Endothelial cell of umbilical vein (primary cell): ENCODE measurements at regions not wholly inside any gene's neighbourhood (a gene's known extent, or its start where the extent isn't known, plus 50 kb on each side); places are given as distances from the start of the nearest gene placed in this dataset.

Source experiments
- BruUV-seq: library from RNA; stranded (reverse); fragments of 400-500 nt; replicated peaks from 2 replicates; lab custom pipeline; 2021; lab: Mats Ljungman, UMichigan
- CTCF ChIA-PET: fragments of 300-600, 350-600 bp; sonication (Branson Sonifier 250); formaldehyde crosslinking; loops from one replicate; lab custom pipeline; 2021; ENCODE audit warnings: antibody characterized with exemption, inconsistent platforms; lab: Charles Lee
- POLR2A ChIA-PET: fragments of 300-600, 350-600 bp; sonication (Branson Sonifier 250); formaldehyde crosslinking; loops from one replicate; lab custom pipeline; 2021; ENCODE audit warnings: antibody characterized with exemption, inconsistent platforms; lab: Charles Lee
- DNase-seq: peaks from one replicate; pipeline ENCODE4 v3.0.0-alpha.2; 2011; ENCODE audit warnings: low read depth, low spot score
- FAIRE-seq: peaks from 2 replicates; lab custom pipeline; 2011; peaks lifted over from hg19 to GRCh38; lab: Jason Lieb, UNC
- H2AFZ ChIP-seq: 2 replicates; pipeline ENCODE4 v1.6.0; 2012; ENCODE audit warnings: low read depth, low read length, control low read depth, inconsistent platforms
- H3K27ac ChIP-seq: 2 replicates; pipeline ENCODE4 v1.5.1; 2011; ENCODE audit warnings: low read depth, mild to moderate bottlenecking, control low read depth, low read length, moderate library complexity; ENCODE audit not compliant: insufficient read depth
- H3K27me3 ChIP-seq, 2 experiments: 2 replicates each; pipeline versions ENCODE4 v1.6.0 to v1.6.1; 2011; ENCODE audit warnings: low read length in 2 of 2, mixed read lengths in 1 of 2; ENCODE audit not compliant: control insufficient read depth in 2 of 2, insufficient read depth in 2 of 2
- H3K36me3 ChIP-seq, 2 experiments: 2 replicates in 1 of 2; 3 replicates in 1 of 2; pipeline ENCODE4 v1.5.1; 2011; ENCODE audit warnings: low read length in 2 of 2, mild to moderate bottlenecking in 1 of 2, moderate library complexity in 1 of 2; ENCODE audit not compliant: control insufficient read depth in 2 of 2, insufficient read depth in 2 of 2; ENCODE audit errors: extremely low read depth in 1 of 2
- H3K4me1 ChIP-seq: 3 replicates; pipeline ENCODE4 v1.5.1; 2011; ENCODE audit warnings: mild to moderate bottlenecking, low read length; ENCODE audit not compliant: control insufficient read depth, insufficient read depth; ENCODE audit errors: extremely low read depth
- H3K4me2 ChIP-seq: 2 replicates; pipeline ENCODE4 v1.6.1; 2011; ENCODE audit warnings: low read length, control low read depth, mixed read lengths; ENCODE audit not compliant: insufficient read depth
- H3K4me3 ChIP-seq, 3 experiments: fragments of 200-600 bp in 1 of 3; sonication (generic), shearing (Covaris generic) in 1 of 3; replicated peaks in 1 of 3; 2 replicates each; pipeline ENCODE4 v1.5.1; 2011 to 2016; ENCODE audit warnings: control low read depth in 3 of 3, low read length in 3 of 3, mild to moderate bottlenecking in 2 of 3, inconsistent platforms in 1 of 3, low read depth in 1 of 3, moderate library complexity in 1 of 3; ENCODE audit not compliant: insufficient read depth in 1 of 3
- H3K79me2 ChIP-seq: 2 replicates; pipeline ENCODE4 v1.6.0; 2012; ENCODE audit warnings: low read length, inconsistent platforms; ENCODE audit not compliant: control insufficient read depth, insufficient read depth
- H3K9ac ChIP-seq: replicated peaks from 2 replicates; pipeline ENCODE3; 2011; ENCODE audit warnings: low read length, control low read depth; ENCODE audit not compliant: insufficient read depth; ENCODE audit errors: extremely low read depth
- H3K9me1 ChIP-seq: replicated peaks from 3 replicates; pipeline ENCODE4 v1.6.0; 2011; ENCODE audit warnings: mild to moderate bottlenecking, low read length; ENCODE audit not compliant: control insufficient read depth, insufficient read depth; ENCODE audit errors: extremely low read depth
- H3K9me3 ChIP-seq: replicated peaks from 2 replicates; pipeline ENCODE4 v1.5.1; 2012; ENCODE audit warnings: low read length, inconsistent platforms; ENCODE audit not compliant: control insufficient read depth, insufficient read depth
- H4K20me1 ChIP-seq: replicated peaks from 2 replicates; pipeline ENCODE3; 2011; ENCODE audit warnings: mild to moderate bottlenecking, low read length; ENCODE audit not compliant: control insufficient read depth, insufficient read depth; ENCODE audit errors: extremely low read depth
- CTCF ChIP-seq, 2 donors: IDR thresholded peaks; 1 replicate in 1 of 2; 2 replicates in 1 of 2; pipeline ENCODE4 v1.5.1; 2011; ENCODE audit warnings: low read length in 2 of 2, mild to moderate bottlenecking in 2 of 2, moderate library complexity in 2 of 2, control low read depth in 1 of 2, inconsistent platforms in 1 of 2, low read depth in 1 of 2; ENCODE audit not compliant: insufficient read depth in 1 of 2; ENCODE audit errors: extremely low read depth in 1 of 2
- EZH2 ChIP-seq: IDR thresholded peaks from 2 replicates; pipeline ENCODE4 v1.6.1; 2012; ENCODE audit warnings: borderline replicate concordance, low read depth, mild to moderate bottlenecking, moderate library complexity, low read length, inconsistent platforms; ENCODE audit not compliant: severe bottlenecking
- FOS ChIP-seq: IDR thresholded peaks from 2 replicates; pipeline ENCODE4 v1.6.1; 2011; ENCODE audit warnings: mild to moderate bottlenecking, low read length, moderate library complexity, borderline replicate concordance; ENCODE audit not compliant: insufficient read depth
- GATA2 ChIP-seq: IDR thresholded peaks from 2 replicates; pipeline ENCODE4 v1.7.0; 2011; ENCODE audit warnings: low read depth, mild to moderate bottlenecking, moderate library complexity, mixed read lengths, low read length; ENCODE audit not compliant: insufficient read length, insufficient read depth
- JUN ChIP-seq: IDR thresholded peaks from 2 replicates; pipeline ENCODE4 v1.6.1; 2011; ENCODE audit warnings: borderline replicate concordance, low read depth; ENCODE audit not compliant: insufficient read length, insufficient read depth
- MYC ChIP-seq: IDR thresholded peaks from one replicate; pipeline ENCODE4 v1.6.1; 2011; ENCODE audit warnings: mild to moderate bottlenecking, low read depth, low read length
- POLR2A ChIP-seq: IDR thresholded peaks from 2 replicates; pipeline ENCODE4 v1.6.1; 2012; ENCODE audit warnings: low read depth, mild to moderate bottlenecking, control low read depth, low read length
- POLR2AphosphoS5 ChIP-seq: IDR thresholded peaks from 2 replicates; pipeline ENCODE4 v1.6.1; 2012; ENCODE audit warnings: low read depth, mild to moderate bottlenecking, control low read depth, low read length, moderate library complexity; ENCODE audit not compliant: insufficient read depth
- dilution Hi-C: fragments of 300-500 bp; cut with MboI; formaldehyde crosslinking; loops from one replicate; pipeline ENCODE4 v1.15.0; 2019; ENCODE audit warnings: low sequenced_read_pairs; ENCODE audit not compliant: extremely low pct_ligation_motif_present
- intact Hi-C: fragments of 100-400 bp; cut with micrococcal nuclease; formaldehyde crosslinking; loops from one replicate; pipeline ENCODE4 v1.10.0; 2022
- TF ChIP-seq, protein P1 (sequence below): IDR thresholded peaks from 2 replicates; pipeline ENCODE4 v1.6.1; 2011; ENCODE audit not compliant: insufficient read depth, insufficient read length

- Histone ChIP-seq H3K79me2 (no peaks in the 10 kb centered on the region), H3K9me3 (peaks cover 4% of the 10 kb centered on the region), H3K4me2 (no peak overlapping the region), H3K9me1 (no peaks in the 10 kb centered on the region), H2AFZ (no peak overlapping the region), H3K4me1 (no peaks in the 10 kb centered on the region), H3K36me3 (no peaks in the 10 kb centered on the region), H3K9ac (no peak overlapping the region), H4K20me1 (no peaks in the 10 kb centered on the region), H3K27me3 (no peaks in the 10 kb centered on the region), H3K4me3 (no peak overlapping the region), H3K27ac (no peak overlapping the region)
- intact Hi-C loops (no loop called here), dilution Hi-C loops (no loop called here)
- no peak for TF ChIP-seq EZH2
- ChIA-PET CTCF (no interaction called here), POLR2A (no interaction called here)
- no TSS peak for BruUV-seq
- no peak for DNase-seq
- no peak for FAIRE-seq
Observed at GRCh38 chr22:47846206-47846605, 1083.8 kb downstream of the TBC1D22A start.

GRCh38 chr22:47842119-47842518 lies 1079.7 kb downstream of the TBC1D22A start:
- Histone ChIP-seq H3K4me2 (no peak overlapping the region), H3K27me3 (no peaks in the 10 kb centered on the region), H3K27ac (no peak overlapping the region), H3K9me3 (no peaks in the 10 kb centered on the region), H3K9me1 (no peaks in the 10 kb centered on the region), H3K36me3 (no peaks in the 10 kb centered on the region), H2AFZ (no peak overlapping the region), H4K20me1 (no peaks in the 10 kb centered on the region), H3K79me2 (no peaks in the 10 kb centered on the region), H3K4me1 (no peaks in the 10 kb centered on the region), H3K4me3 (no peak overlapping the region), H3K9ac (no peak overlapping the region)
- FAIRE-seq (no peak), DNase-seq (no peak)
- ChIA-PET POLR2A (no interaction called here), CTCF (no interaction called here)
- no peak for TF ChIP-seq EZH2
- no peak for TF ChIP-seq POLR2AphosphoS5
- no peak for TF ChIP-seq GATA2
- TF ChIP-seq JUN: no peak
- no peak for TF ChIP-seq CTCF (IDR thresholded peaks at IDR 0.05; ENCODE audit: extremely low read depth in 1 of 2, insufficient read depth in 1 of 2, low read depth in 1 of 2, low read length in 2 of 2)
- no peak for TF ChIP-seq POLR2A
- TF ChIP-seq FOS: no peak
- TF ChIP-seq, protein P1, sequence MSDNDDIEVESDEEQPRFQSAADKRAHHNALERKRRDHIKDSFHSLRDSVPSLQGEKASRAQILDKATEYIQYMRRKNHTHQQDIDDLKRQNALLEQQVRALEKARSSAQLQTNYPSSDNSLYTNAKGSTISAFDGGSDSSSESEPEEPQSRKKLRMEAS: no peak
- no peak for TF ChIP-seq MYC
- intact Hi-C loops: no loop called here
- dilution Hi-C loops: no loop called here
- BruUV-seq: no TSS peak
